Transverse colon (tissue), 4 donors: ENCODE measurements at regions not wholly inside any gene's neighbourhood (a gene's known extent, or its start where the extent isn't known, plus 50 kb on each side); places are given as distances from the start of the nearest gene placed in this dataset.

Experiments
- EP300 ChIP-seq: sonication (generic); formaldehyde crosslinking; IDR thresholded peaks from one replicate; pipeline ENCODE4 v1.6.1; 2017; ENCODE audit warnings: antibody characterized with exemption, low read depth
- POLR2A ChIP-seq: fragments of 450-650 bp; IDR thresholded peaks from one replicate; pipeline ENCODE4 v1.6.1; 2016; ENCODE audit warnings: antibody characterized with exemption, mild to moderate bottlenecking, moderate library complexity
- POLR2AphosphoS5 ChIP-seq, 3 donors: sonication (generic); formaldehyde crosslinking; IDR thresholded peaks; one replicate each; pipeline ENCODE4 v1.6.1; 2016; ENCODE audit warnings: antibody characterized with exemption in 3 of 3
- TF ChIP-seq, protein P1 (sequence below), 5 experiments: fragments of 200-600 bp in 3 of 5; fragments of 450-650 bp in 2 of 5; sonication (generic) in 3 of 5; IDR thresholded peaks; 1 replicate in 2 of 5; 2 replicates in 3 of 5; pipeline ENCODE4 v1.5.1; 2016 to 2017; ENCODE audit warnings: antibody characterized with exemption in 5 of 5, inconsistent platforms in 3 of 5, mild to moderate bottlenecking in 2 of 5, moderate library complexity in 1 of 5

- TF ChIP-seq EP300 (no peak), POLR2A (no peak), POLR2AphosphoS5 (IDR thresholded peaks at IDR 0.05) (no peak)
- TF ChIP-seq, protein P1, sequence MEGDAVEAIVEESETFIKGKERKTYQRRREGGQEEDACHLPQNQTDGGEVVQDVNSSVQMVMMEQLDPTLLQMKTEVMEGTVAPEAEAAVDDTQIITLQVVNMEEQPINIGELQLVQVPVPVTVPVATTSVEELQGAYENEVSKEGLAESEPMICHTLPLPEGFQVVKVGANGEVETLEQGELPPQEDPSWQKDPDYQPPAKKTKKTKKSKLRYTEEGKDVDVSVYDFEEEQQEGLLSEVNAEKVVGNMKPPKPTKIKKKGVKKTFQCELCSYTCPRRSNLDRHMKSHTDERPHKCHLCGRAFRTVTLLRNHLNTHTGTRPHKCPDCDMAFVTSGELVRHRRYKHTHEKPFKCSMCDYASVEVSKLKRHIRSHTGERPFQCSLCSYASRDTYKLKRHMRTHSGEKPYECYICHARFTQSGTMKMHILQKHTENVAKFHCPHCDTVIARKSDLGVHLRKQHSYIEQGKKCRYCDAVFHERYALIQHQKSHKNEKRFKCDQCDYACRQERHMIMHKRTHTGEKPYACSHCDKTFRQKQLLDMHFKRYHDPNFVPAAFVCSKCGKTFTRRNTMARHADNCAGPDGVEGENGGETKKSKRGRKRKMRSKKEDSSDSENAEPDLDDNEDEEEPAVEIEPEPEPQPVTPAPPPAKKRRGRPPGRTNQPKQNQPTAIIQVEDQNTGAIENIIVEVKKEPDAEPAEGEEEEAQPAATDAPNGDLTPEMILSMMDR (IDR thresholded peaks at IDR 0.05): no peak
Measured at GRCh38 chr7:149638566-149639320, 134.6 kb downstream of the ZNF467 start.
